Smooth muscle cell (in vitro differentiated cells): ENCODE measurements at regions not wholly inside any gene's neighbourhood (a gene's known extent, or its start where the extent isn't known, plus 50 kb on each side); places are given as distances from the start of the nearest gene placed in this dataset.

Experiments used
- DNase-seq: peaks from one replicate; lab custom pipeline; 2025; ENCODE audit not compliant: unreplicated experiment; lab: John Stamatoyannopoulos, UW
- H2AFZ ChIP-seq: fragments of 200-600 bp; sonication (generic); 2 replicates; pipeline ENCODE4 v1.6.0; 2016; ENCODE audit warnings: antibody characterized with exemption, low read depth, mild to moderate bottlenecking
- H3F3A ChIP-seq: fragments of 200-600 bp; sonication (generic); 2 replicates; pipeline ENCODE4 v1.6.0; 2017; ENCODE audit warnings: antibody characterized with exemption, low read depth
- H3K27ac ChIP-seq: fragments of 200-600 bp; sonication (generic); 2 replicates; pipeline ENCODE4 v1.5.1; 2016; ENCODE audit warnings: low read depth, mild to moderate bottlenecking
- H3K27me3 ChIP-seq: fragments of 200-600 bp; sonication (generic); 2 replicates; pipeline ENCODE4 v1.6.1; 2016; ENCODE audit warnings: low read depth, mild to moderate bottlenecking
- H3K36me3 ChIP-seq: fragments of 200-600 bp; sonication (generic); 2 replicates; pipeline ENCODE4 v1.5.1; 2016; ENCODE audit warnings: low read depth
- H3K4me1 ChIP-seq: fragments of 200-600 bp; sonication (generic); 2 replicates; pipeline ENCODE4 v1.5.1; 2016; ENCODE audit warnings: low read depth
- H3K4me2 ChIP-seq: fragments of 200-600 bp; sonication (generic); 2 replicates; pipeline ENCODE4 v1.6.0; 2016; ENCODE audit warnings: mild to moderate bottlenecking
- H3K4me3 ChIP-seq: fragments of 200-600 bp; sonication (generic); 2 replicates; pipeline ENCODE4 v1.5.1; 2016; ENCODE audit warnings: mild to moderate bottlenecking
- H3K79me2 ChIP-seq: fragments of 200-600 bp; sonication (generic); 2 replicates; pipeline ENCODE4 v1.6.0; 2016; ENCODE audit warnings: low read depth, mild to moderate bottlenecking
- H3K9ac ChIP-seq: fragments of 200-600 bp; sonication (generic); 2 replicates; pipeline ENCODE4 v1.6.0; 2016; ENCODE audit warnings: low read depth
- H3K9me3 ChIP-seq: fragments of 200-600 bp; sonication (generic); replicated peaks from 2 replicates; pipeline ENCODE4 v1.5.1; 2016; ENCODE audit warnings: low read depth
- H4K20me1 ChIP-seq: fragments of 200-600 bp; sonication (generic); 2 replicates; pipeline ENCODE4 v1.6.0; 2016; ENCODE audit warnings: low read depth
- WGBS: methylation state at CpG from one replicate; pipeline ENCODE4 v1.1.7; 2016; ENCODE audit warnings: low lambda C conversion rate; 5-methylcytosine and 5-hydroxymethylcytosine counted together
- TF ChIP-seq, protein P1 (sequence below): fragments of 200-600 bp; sonication (generic); IDR thresholded peaks from 2 replicates; pipeline ENCODE4 v1.5.1; 2017; ENCODE audit warnings: borderline replicate concordance, mild to moderate bottlenecking, antibody characterized with exemption; ENCODE audit not compliant: insufficient read depth, poor library complexity, severe bottlenecking

- no peak overlapping the region for H3K4me3 ChIP-seq
- TF ChIP-seq, protein P1, sequence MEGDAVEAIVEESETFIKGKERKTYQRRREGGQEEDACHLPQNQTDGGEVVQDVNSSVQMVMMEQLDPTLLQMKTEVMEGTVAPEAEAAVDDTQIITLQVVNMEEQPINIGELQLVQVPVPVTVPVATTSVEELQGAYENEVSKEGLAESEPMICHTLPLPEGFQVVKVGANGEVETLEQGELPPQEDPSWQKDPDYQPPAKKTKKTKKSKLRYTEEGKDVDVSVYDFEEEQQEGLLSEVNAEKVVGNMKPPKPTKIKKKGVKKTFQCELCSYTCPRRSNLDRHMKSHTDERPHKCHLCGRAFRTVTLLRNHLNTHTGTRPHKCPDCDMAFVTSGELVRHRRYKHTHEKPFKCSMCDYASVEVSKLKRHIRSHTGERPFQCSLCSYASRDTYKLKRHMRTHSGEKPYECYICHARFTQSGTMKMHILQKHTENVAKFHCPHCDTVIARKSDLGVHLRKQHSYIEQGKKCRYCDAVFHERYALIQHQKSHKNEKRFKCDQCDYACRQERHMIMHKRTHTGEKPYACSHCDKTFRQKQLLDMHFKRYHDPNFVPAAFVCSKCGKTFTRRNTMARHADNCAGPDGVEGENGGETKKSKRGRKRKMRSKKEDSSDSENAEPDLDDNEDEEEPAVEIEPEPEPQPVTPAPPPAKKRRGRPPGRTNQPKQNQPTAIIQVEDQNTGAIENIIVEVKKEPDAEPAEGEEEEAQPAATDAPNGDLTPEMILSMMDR = no peak
- no peak overlapping the region for H3K4me2 ChIP-seq
- DNase-seq = no peak
- no peaks in the 10 kb centered on the region for H3K4me1 ChIP-seq
- no peaks in the 10 kb centered on the region for H3K27me3 ChIP-seq
- no peak overlapping the region for H3K9ac ChIP-seq
- no peaks in the 10 kb centered on the region for H3K79me2 ChIP-seq
- WGBS = 91% methylated on average over 3 of the region's 3 CpGs
- no peaks in the 10 kb centered on the region for H3K36me3 ChIP-seq
- H2AFZ ChIP-seq = no peak overlapping the region
- H3K27ac ChIP-seq = no peak overlapping the region
- H3F3A ChIP-seq = no peaks in the 10 kb centered on the region
- no peaks in the 10 kb centered on the region for H3K9me3 ChIP-seq
- no peaks in the 10 kb centered on the region for H4K20me1 ChIP-seq
These were observed 769.7 kb downstream of the TAF11L14 start for GRCh38 chr5:18403941-18404438.

DNA sequence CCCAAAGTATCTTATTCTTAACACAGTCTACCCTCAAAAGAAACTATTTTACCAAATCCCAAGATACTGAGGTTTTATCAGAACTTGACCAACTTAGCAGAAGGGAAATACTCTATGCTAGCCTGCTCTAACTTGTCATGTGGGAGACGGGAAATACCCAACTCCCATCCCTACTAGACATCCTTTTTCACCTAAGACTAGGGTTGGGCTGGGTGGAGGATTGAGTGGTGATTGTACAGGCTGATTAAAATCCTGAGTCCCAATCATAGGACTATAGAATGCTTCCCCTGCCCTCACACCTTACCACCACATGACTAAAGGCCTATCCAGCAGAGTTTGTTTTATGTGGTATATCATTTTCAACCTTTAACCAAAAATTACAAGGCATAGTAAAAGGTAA is 786.5 kb downstream of the TAF11L14 start:
- TF ChIP-seq, protein P1 = no peak
- H3K9me3 ChIP-seq = no peaks in the 10 kb centered on the region
- H3K4me2 ChIP-seq = no peak overlapping the region
- no peaks in the 10 kb centered on the region for H3F3A ChIP-seq
- no peaks in the 10 kb centered on the region for H3K27me3 ChIP-seq
- no peak overlapping the region for H2AFZ ChIP-seq
- no peak for DNase-seq
- H3K4me3 ChIP-seq = no peak overlapping the region
- H3K79me2 ChIP-seq = no peaks in the 10 kb centered on the region
- no peak overlapping the region for H3K9ac ChIP-seq
- H3K4me1 ChIP-seq = no peaks in the 10 kb centered on the region
- H3K27ac ChIP-seq = no peak overlapping the region
- 87% methylated on average over 1 of the region's 1 CpG for WGBS
- no peaks in the 10 kb centered on the region for H3K36me3 ChIP-seq
- no peaks in the 10 kb centered on the region for H4K20me1 ChIP-seq

GRCh38 chr5:18433336-18433735 is 799.1 kb downstream of the TAF11L14 start:
- no peaks in the 10 kb centered on the region for H3K79me2 ChIP-seq
- H3K9me3 ChIP-seq = no peaks in the 10 kb centered on the region
- TF ChIP-seq, protein P1 = no peak
- no peaks in the 10 kb centered on the region for H3F3A ChIP-seq
- no peaks in the 10 kb centered on the region for H4K20me1 ChIP-seq
- H3K4me2 ChIP-seq = no peak overlapping the region
- H3K27ac ChIP-seq = no peak overlapping the region
- H3K4me3 ChIP-seq = no peak overlapping the region
- no peak overlapping the region for H2AFZ ChIP-seq
- no peak overlapping the region for H3K9ac ChIP-seq
- no peaks in the 10 kb centered on the region for H3K27me3 ChIP-seq
- H3K4me1 ChIP-seq = no peaks in the 10 kb centered on the region
- DNase-seq = no peak
- H3K36me3 ChIP-seq = no peaks in the 10 kb centered on the region

GRCh38 chr5:18438126-18438525 is 803.9 kb downstream of the TAF11L14 start:
- Histone ChIP-seq H3K79me2 (no peaks in the 10 kb centered on the region), H3K9ac (no peak overlapping the region), H3K36me3 (no peaks in the 10 kb centered on the region), H3K27me3 (no peaks in the 10 kb centered on the region), H3K4me2 (no peak overlapping the region), H2AFZ (peak overlapping the region; percentile 69), H3K4me1 (no peaks in the 10 kb centered on the region), H3K9me3 (no peaks in the 10 kb centered on the region), H4K20me1 (no peaks in the 10 kb centered on the region), H3K4me3 (no peak overlapping the region), H3K27ac (no peak overlapping the region), H3F3A (no peaks in the 10 kb centered on the region)
- TF ChIP-seq, protein P1 = no peak
- DNase-seq = no peak
- WGBS = 38% methylated on average over 1 of the region's 1 CpG
